Vagina (tissue), 2 donors: ENCODE measurements at regions not wholly inside any gene's neighbourhood (a gene's known extent, or its start where the extent isn't known, plus 50 kb on each side); places are given as distances from the start of the nearest gene placed in this dataset.

Source experiments
- DNase-seq, 2 donors: peaks; one replicate each; pipeline ENCODE4 v3.0.0-alpha.2; 2017; ENCODE audit errors: extremely low spot score in 2 of 2
- H3K27ac ChIP-seq: fragments of 200-600 bp; sonication (generic); one replicate; pipeline ENCODE4 v1.5.1; 2019
- H3K27me3 ChIP-seq: fragments of 200-600 bp; sonication (generic); one replicate; pipeline ENCODE4 v1.5.1; 2019
- H3K36me3 ChIP-seq, 2 donors: fragments of 200-600 bp; sonication (generic); one replicate each; pipeline ENCODE4 v1.5.1; 2017 to 2019
- H3K4me1 ChIP-seq: fragments of 200-600 bp; sonication (generic); one replicate; pipeline ENCODE4 v1.5.1; 2019
- H3K4me3 ChIP-seq, 2 donors: fragments of 200-600 bp; sonication (generic); 1 replicate in 1 of 2; 2 replicates in 1 of 2; pipeline ENCODE4 v1.5.1; 2016 to 2019
- H3K9me3 ChIP-seq: fragments of 200-600 bp; sonication (generic); one replicate; pipeline ENCODE4 v1.5.1; 2019
- CTCF ChIP-seq, 3 experiments: fragments of 450-650 bp in 2 of 3; fragments of 200-600 bp in 1 of 3; sonication (generic) in 1 of 3; IDR thresholded peaks; one replicate each; pipeline ENCODE4 v1.5.1; 2017 to 2019; ENCODE audit warnings: antibody characterized with exemption in 3 of 3, mild to moderate bottlenecking in 2 of 3, moderate library complexity in 2 of 3
- POLR2A ChIP-seq, 2 donors: fragments of 450-650 bp; IDR thresholded peaks; one replicate each; pipeline ENCODE4 v1.6.1; 2017; ENCODE audit warnings: antibody characterized with exemption in 2 of 2, mild to moderate bottlenecking in 2 of 2, moderate library complexity in 2 of 2
- POLR2AphosphoS5 ChIP-seq, 2 donors: sonication (generic); formaldehyde crosslinking; IDR thresholded peaks; one replicate each; pipeline ENCODE4 v1.9.0; 2017; ENCODE audit warnings: antibody characterized with exemption in 2 of 2, mild to moderate bottlenecking in 2 of 2, low read depth in 1 of 2; ENCODE audit not compliant: insufficient read depth in 1 of 2
- intact Hi-C: fragments of 100-400 bp; cut with DNase I; formaldehyde crosslinking; loops from one replicate; pipeline ENCODE4 v1.15.1; 2023

- intact Hi-C loops, result no loop called here
- H3K9me3 ChIP-seq, result no peaks in the 10 kb centered on the region
These were observed 345.6 kb downstream of the GPAM start for GRCh38 chr10:111837985-111838384.

GRCh38 chr10:111840546-111840945 lies 343.0 kb downstream of the GPAM start:
- TF ChIP-seq CTCF (IDR thresholded peaks at IDR 0.05), result no peak

More at GRCh38 chr10:111837985-111838384, 345.6 kb downstream of the GPAM start:
- TF ChIP-seq POLR2AphosphoS5 (IDR thresholded peaks at IDR 0.05; ENCODE audit: insufficient read depth in 1 of 2, low read depth in 1 of 2) (no peak), CTCF (IDR thresholded peaks at IDR 0.05) (no peak), POLR2A (IDR thresholded peaks at IDR 0.05) (no peak)
- Histone ChIP-seq H3K4me1 (peaks cover 12% of the 10 kb centered on the region), H3K27ac (no peak overlapping the region), H3K4me3 (no peak overlapping the region), H3K36me3 (no peaks in the 10 kb centered on the region), H3K27me3 (no peaks in the 10 kb centered on the region)
- DNase-seq, result no peak

GRCh38 chr10:111852801-111853200 lies 330.8 kb downstream of the GPAM start:
- Histone ChIP-seq H3K4me1 (no peaks in the 10 kb centered on the region), H3K27me3 (no peaks in the 10 kb centered on the region), H3K36me3 (no peaks in the 10 kb centered on the region), H3K9me3 (no peaks in the 10 kb centered on the region), H3K27ac (no peak overlapping the region), H3K4me3 (no peak overlapping the region)
- no peak for DNase-seq
- intact Hi-C loops, result no loop called here
- TF ChIP-seq POLR2A (IDR thresholded peaks at IDR 0.05) (no peak), POLR2AphosphoS5 (IDR thresholded peaks at IDR 0.05; ENCODE audit: insufficient read depth in 1 of 2, low read depth in 1 of 2) (no peak), CTCF (IDR thresholded peaks at IDR 0.05) (no peak)

More at GRCh38 chr10:111840546-111840945, 343.0 kb downstream of the GPAM start:
- Histone ChIP-seq H3K4me1 (peaks cover under 1% of the 10 kb centered on the region), H3K27me3 (no peaks in the 10 kb centered on the region), H3K27ac (no peak overlapping the region), H3K4me3 (no peak overlapping the region), H3K36me3 (no peaks in the 10 kb centered on the region), H3K9me3 (no peaks in the 10 kb centered on the region)
- no peak for DNase-seq
- intact Hi-C loops, result no loop called here

- no peaks in the 10 kb centered on the region for H3K9me3 ChIP-seq
- TF ChIP-seq POLR2A (IDR thresholded peaks at IDR 0.05) (no peak), POLR2AphosphoS5 (IDR thresholded peaks at IDR 0.05; ENCODE audit: insufficient read depth in 1 of 2, low read depth in 1 of 2) (no peak), CTCF (IDR thresholded peaks at IDR 0.05) (no peak)
- no peak overlapping the region for H3K27ac ChIP-seq
- DNase-seq, result no peak
- no peaks in the 10 kb centered on the region for H3K36me3 ChIP-seq
- H3K27me3 ChIP-seq, result no peaks in the 10 kb centered on the region
- H3K4me3 ChIP-seq, result no peak overlapping the region
- intact Hi-C loops, result no loop called here
- no peaks in the 10 kb centered on the region for H3K4me1 ChIP-seq
These were observed 326.9 kb downstream of the GPAM start for GRCh38 chr10:111856631-111857030.

GRCh38 chr10:111865550-111865949 lies 318.0 kb downstream of the GPAM start:
- H3K27ac ChIP-seq, result no peak overlapping the region
- H3K9me3 ChIP-seq, result no peaks in the 10 kb centered on the region
- TF ChIP-seq CTCF (IDR thresholded peaks at IDR 0.05) (no peak), POLR2AphosphoS5 (IDR thresholded peaks at IDR 0.05; ENCODE audit: insufficient read depth in 1 of 2, low read depth in 1 of 2) (no peak)
- DNase-seq, result no peak
- no peak overlapping the region for H3K4me3 ChIP-seq
- H3K36me3 ChIP-seq, result no peaks in the 10 kb centered on the region
- no peaks in the 10 kb centered on the region for H3K27me3 ChIP-seq
- H3K4me1 ChIP-seq, result no peaks in the 10 kb centered on the region
- intact Hi-C loops, result no loop called here
